K562 (cell line): ENCODE measurements at regions not wholly inside any gene's neighbourhood (a gene's known extent, or its start where the extent isn't known, plus 50 kb on each side); places are given as distances from the start of the nearest gene placed in this dataset.
"Not testable (repeated sequence)": the region's sequence is repeated elsewhere in the genome, so short reads cannot be mapped to it uniquely, and the experiment has no call there.

Experiments used
- CBX3 ChIP-seq, 2 experiments: IDR thresholded peaks; 1 replicate in 1 of 2; 2 replicates in 1 of 2; pipeline ENCODE4 v1.6.1; 2012; ENCODE audit warnings: inconsistent platforms in 2 of 2, low read length in 2 of 2, borderline replicate concordance in 1 of 2, control low read depth in 1 of 2
- EP300 ChIP-seq: IDR thresholded peaks from 2 replicates; pipeline ENCODE4 v1.6.1; 2012; ENCODE audit warnings: low read length, improper control_type of control experiment
- ETV6 ChIP-seq, 3 experiments: fragments of 150-350 bp in 1 of 3; sonication (generic) in 1 of 3; formaldehyde crosslinking in 1 of 3; IDR thresholded peaks; 2 replicates each; pipeline versions ENCODE4 v1.6.1 to v1.8.0; 2014 to 2022; ENCODE audit warnings: borderline replicate concordance in 2 of 3, low read depth in 2 of 3, antibody characterized with exemption in 1 of 3, low read length in 1 of 3, mild to moderate bottlenecking in 1 of 3, missing genetic modification reagents in 1 of 3
- EZH2 ChIP-seq: IDR thresholded peaks from 2 replicates; pipeline ENCODE4 v1.6.1; 2012; ENCODE audit warnings: low read depth, mild to moderate bottlenecking, inconsistent platforms, low read length, borderline replicate concordance
- HDGF ChIP-seq: fragments of 450-650 bp; IDR thresholded peaks from 2 replicates; pipeline ENCODE4 v1.6.1; 2016
- NFYB ChIP-seq: IDR thresholded peaks from 2 replicates; pipeline ENCODE4 v1.6.1; 2011; ENCODE audit warnings: mild to moderate bottlenecking, moderate library complexity; ENCODE audit not compliant: insufficient read length; ENCODE audit errors: extremely low read depth
- SP2 ChIP-seq: IDR thresholded peaks from 2 replicates; pipeline ENCODE4 v1.6.1; 2011; ENCODE audit warnings: mild to moderate bottlenecking, low read depth, low read length, moderate library complexity; ENCODE audit not compliant: poor library complexity, severe bottlenecking; ENCODE audit errors: extremely low read depth
- TAF1 ChIP-seq: IDR thresholded peaks from 2 replicates; pipeline ENCODE4 v1.6.1; 2011; ENCODE audit warnings: mild to moderate bottlenecking, low read length, moderate library complexity; ENCODE audit not compliant: insufficient read depth, control insufficient read depth, severe bottlenecking; ENCODE audit errors: extremely low read depth
- WHSC1 ChIP-seq: IDR thresholded peaks from one replicate; pipeline ENCODE4 v1.6.1; 2012; ENCODE audit warnings: low read length, control low read depth, inconsistent platforms
- ZNF76 ChIP-seq: fragments of 250-450 bp; sonication (Bioruptor Pico); IDR thresholded peaks from 2 replicates; pipeline ENCODE4 v1.4.0; 2020; ENCODE audit warnings: mild to moderate bottlenecking, moderate library complexity, borderline replicate concordance

- not testable (repeated sequence) for TF ChIP-seq EZH2; ETV6 (IDR thresholded peaks at IDR 0.05; ENCODE audit: borderline replicate concordance in 1 of 2, low read depth in 2 of 2, low read length in 1 of 2); ETV6 (CRISPR knock-in tag; IDR thresholded peaks at IDR 0.05; ENCODE audit: borderline replicate concordance); WHSC1; ZNF76 (CRISPR knock-in tag); EP300; HDGF; NFYB; TAF1; SP2
- TF ChIP-seq CBX3 (IDR thresholded peaks at IDR 0.05; ENCODE audit: borderline replicate concordance in 1 of 2, low read length in 2 of 2) = peak in 1 of 2 experiments; percentile 40; a peak in 1 of 3 replicates
Measured at GRCh38 chr5:12578803-12579202, 674.6 kb upstream of the CTNND2 start.
